ENCODE measurements at regions not wholly inside any gene's neighbourhood (a gene's known extent, or its start where the extent isn't known, plus 50 kb on each side); places are given as distances from the start of the nearest gene placed in this dataset.
A peak's percentile ranks its signal among the peaks of the same experiment; 100 is the strongest.

DNA sequence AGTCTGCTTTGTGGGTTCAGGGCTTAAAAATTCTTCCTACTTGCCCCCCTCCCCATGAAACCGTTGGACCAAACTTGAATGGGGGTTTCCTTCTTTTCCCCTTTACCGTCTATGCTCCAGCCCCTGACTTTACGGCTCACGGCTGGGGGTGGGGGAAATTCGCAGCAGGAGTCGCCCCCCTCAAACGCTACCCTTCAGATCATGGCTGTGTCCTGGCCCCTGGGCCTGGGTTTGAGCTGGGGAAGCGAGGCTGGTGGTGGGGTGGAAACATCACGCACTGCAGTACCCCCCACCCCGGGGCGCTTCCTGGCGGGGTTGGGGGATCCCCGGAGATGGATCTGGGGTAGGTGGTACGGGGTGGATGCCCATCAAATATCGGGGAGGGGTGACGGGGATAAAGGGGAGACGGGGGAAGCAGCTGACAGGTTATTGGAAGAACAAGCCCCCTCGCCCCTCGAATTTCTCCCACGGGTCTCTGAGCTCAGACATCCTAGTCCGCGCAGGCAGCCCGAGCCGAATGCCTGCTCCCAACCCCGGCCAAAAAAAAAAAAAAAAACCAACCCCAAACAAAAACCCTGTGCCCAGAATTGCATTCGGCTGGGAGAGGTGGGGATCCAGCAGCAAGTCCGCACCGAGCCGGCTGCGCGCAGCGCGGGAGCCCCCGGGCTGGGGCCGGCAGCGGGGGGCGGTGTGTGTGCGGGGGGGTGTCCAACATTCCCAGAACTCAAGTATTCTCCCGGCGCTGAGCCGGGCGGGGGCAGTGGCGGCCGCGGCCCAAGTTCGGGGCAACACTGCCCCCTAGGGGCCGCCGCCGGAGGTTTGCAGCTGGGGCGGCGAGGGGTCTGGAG is 59.0 kb upstream of the ACOT11 start:
- Histone ChIP-seq H3K27me3 (ENCODE audit: control insufficient read depth, insufficient read depth, low read length) (peaks cover 22% of the 10 kb centered on the region), H3K4me3 (ENCODE audit: low read depth, low read length) (peak overlapping the region; percentile 48), H3K36me3 (ENCODE audit: control insufficient read depth, insufficient read depth, low read length) (no peaks in the 10 kb centered on the region)
- TF ChIP-seq, protein P1, sequence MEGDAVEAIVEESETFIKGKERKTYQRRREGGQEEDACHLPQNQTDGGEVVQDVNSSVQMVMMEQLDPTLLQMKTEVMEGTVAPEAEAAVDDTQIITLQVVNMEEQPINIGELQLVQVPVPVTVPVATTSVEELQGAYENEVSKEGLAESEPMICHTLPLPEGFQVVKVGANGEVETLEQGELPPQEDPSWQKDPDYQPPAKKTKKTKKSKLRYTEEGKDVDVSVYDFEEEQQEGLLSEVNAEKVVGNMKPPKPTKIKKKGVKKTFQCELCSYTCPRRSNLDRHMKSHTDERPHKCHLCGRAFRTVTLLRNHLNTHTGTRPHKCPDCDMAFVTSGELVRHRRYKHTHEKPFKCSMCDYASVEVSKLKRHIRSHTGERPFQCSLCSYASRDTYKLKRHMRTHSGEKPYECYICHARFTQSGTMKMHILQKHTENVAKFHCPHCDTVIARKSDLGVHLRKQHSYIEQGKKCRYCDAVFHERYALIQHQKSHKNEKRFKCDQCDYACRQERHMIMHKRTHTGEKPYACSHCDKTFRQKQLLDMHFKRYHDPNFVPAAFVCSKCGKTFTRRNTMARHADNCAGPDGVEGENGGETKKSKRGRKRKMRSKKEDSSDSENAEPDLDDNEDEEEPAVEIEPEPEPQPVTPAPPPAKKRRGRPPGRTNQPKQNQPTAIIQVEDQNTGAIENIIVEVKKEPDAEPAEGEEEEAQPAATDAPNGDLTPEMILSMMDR (IDR thresholded peaks at IDR 0.05; ENCODE audit: insufficient read depth, low read length, poor library complexity, severe bottlenecking): peak; percentile 80
- no peak for DNase-seq (ENCODE audit: low read depth)

DNA sequence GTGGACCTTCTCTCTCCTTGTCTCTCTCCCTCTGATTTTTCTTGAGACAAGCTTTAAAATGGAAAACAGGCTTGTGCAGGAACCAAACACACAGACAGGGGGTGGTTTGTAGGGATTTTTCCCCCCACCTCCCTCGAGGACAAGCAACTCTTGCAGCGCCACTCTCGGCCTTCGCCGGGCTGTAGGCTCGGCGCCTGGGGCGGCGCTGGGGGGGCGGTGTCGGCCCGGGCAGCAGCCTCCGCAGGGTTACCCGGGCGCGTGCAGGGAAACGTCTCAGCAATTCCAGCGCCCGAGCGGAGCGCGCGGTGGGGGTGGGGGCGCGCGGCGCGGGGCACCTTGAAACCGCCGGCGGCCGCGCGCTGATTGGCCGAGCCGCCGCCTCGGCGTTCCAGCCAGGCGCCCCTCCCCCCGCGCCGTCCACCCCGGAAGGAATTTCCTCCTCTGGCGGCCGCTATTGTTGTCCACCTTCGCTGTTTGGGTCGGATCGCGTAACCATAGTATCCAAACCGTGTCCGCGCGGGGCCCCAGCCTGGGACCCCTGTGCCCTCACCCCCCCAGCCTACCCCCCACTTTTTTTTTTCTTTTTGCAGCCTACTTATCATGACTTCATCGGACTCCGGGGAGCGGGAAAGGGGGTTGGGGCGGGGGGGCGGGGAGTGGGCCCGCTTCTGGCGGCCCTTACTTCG is 59.8 kb upstream of the ACOT11 start:
- DNase-seq (ENCODE audit: low read depth): peak; percentile 54
- TF ChIP-seq, protein P1 (IDR thresholded peaks at IDR 0.05; ENCODE audit: insufficient read depth, low read length, poor library complexity, severe bottlenecking): no peak

DNA sequence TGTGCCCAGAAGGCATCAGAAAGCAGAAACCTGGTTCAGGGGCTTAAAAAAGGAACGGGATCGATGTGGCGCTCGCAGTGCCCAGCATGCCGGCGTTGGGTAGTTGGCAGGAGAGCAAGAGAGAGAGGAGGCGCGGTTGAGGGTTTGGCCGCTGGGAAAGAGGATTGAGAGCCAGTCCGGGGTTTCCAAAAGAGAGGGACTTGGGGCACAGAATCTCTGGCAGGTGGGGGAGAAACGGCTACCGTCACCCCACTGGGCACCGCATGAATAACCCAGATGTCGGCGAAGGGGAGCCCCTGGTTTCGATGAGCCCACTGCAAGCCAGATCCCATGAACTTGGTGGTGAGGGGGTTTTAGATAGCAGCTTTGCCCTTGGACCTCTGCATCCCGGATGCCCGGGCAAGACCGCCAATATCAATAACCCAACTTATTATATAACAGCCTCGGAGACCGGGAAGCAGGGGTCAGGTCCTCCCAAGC is 60.4 kb upstream of the ACOT11 start:
- Histone ChIP-seq H3K36me3 (ENCODE audit: control insufficient read depth, insufficient read depth, low read length) (no peaks in the 10 kb centered on the region), H3K27me3 (ENCODE audit: control insufficient read depth, insufficient read depth, low read length) (peaks cover 22% of the 10 kb centered on the region), H3K4me3 (ENCODE audit: low read depth, low read length) (peak overlapping the region; percentile 9)
- TF ChIP-seq, protein P1 (IDR thresholded peaks at IDR 0.05; ENCODE audit: insufficient read depth, low read length, poor library complexity, severe bottlenecking): no peak
- DNase-seq (ENCODE audit: low read depth): no peak

More for the DNA sequence above, 59.8 kb upstream of the ACOT11 start:
- Histone ChIP-seq H3K4me3 (ENCODE audit: low read depth, low read length) (peak overlapping the region; percentile 48), H3K27me3 (ENCODE audit: control insufficient read depth, insufficient read depth, low read length) (peaks cover 22% of the 10 kb centered on the region), H3K36me3 (ENCODE audit: control insufficient read depth, insufficient read depth, low read length) (no peaks in the 10 kb centered on the region)

DNA sequence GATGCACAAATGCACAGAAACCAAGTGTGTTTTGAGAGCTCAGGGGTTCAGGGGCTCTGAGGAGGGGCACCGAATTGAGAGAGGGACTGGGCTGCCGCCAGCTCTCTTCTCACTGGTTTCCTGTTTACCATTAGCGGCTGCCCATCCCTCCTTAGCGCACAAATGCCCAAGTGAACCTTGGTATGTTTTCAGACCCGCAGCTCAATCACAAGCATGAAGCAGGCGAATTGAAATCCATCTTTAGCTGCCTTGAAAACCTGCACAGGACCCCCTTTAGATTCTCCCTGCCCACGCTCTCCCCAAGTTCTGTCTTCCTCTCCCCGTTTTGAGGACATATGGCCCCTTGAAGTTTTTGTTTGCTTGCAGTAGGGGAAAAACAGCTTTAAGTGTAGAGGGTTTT is 61.1 kb upstream of the ACOT11 start:
- TF ChIP-seq, protein P1 (IDR thresholded peaks at IDR 0.05; ENCODE audit: insufficient read depth, low read length, poor library complexity, severe bottlenecking): no peak
- Histone ChIP-seq H3K4me3 (ENCODE audit: low read depth, low read length) (no peak overlapping the region), H3K36me3 (ENCODE audit: control insufficient read depth, insufficient read depth, low read length) (no peaks in the 10 kb centered on the region), H3K27me3 (ENCODE audit: control insufficient read depth, insufficient read depth, low read length) (peaks cover 22% of the 10 kb centered on the region)
- DNase-seq (ENCODE audit: low read depth): no peak

DNA sequence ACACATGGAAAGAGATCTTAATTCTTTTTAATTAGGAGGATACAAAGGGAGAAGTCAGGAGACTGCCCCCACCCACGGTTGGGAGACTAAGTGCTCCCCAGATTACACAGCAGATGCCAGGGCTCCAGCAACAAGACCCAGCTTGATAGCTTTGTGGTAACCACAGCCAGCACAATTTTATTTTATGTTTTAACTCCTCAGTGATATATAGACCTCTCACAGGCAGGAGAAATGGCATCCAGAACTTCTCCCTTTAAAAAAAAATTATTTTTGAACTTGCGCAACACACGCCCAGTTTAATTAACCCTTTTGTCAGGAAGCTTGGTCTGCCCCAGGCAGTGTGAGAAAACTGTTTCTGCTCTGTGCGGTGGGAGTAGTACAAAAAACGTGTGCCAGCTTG is 62.6 kb upstream of the ACOT11 start:
- Histone ChIP-seq H3K27me3 (ENCODE audit: control insufficient read depth, insufficient read depth, low read length) (peaks cover 11% of the 10 kb centered on the region), H3K4me3 (ENCODE audit: low read depth, low read length) (no peak overlapping the region), H3K36me3 (ENCODE audit: control insufficient read depth, insufficient read depth, low read length) (no peaks in the 10 kb centered on the region)
- TF ChIP-seq, protein P1 (IDR thresholded peaks at IDR 0.05; ENCODE audit: insufficient read depth, low read length, poor library complexity, severe bottlenecking): no peak
- DNase-seq (ENCODE audit: low read depth): no peak

Data from kidney epithelial cell (primary cell).